ENCODE measurements at regions not wholly inside any gene's neighbourhood (a gene's known extent, or its start where the extent isn't known, plus 50 kb on each side); places are given as distances from the start of the nearest gene placed in this dataset.
A peak's percentile ranks its signal among the peaks of the same experiment; 100 is the strongest.
"Not testable (repeated sequence)": the region's sequence is repeated elsewhere in the genome, so short reads cannot be mapped to it uniquely, and the experiment has no call there.

DNA sequence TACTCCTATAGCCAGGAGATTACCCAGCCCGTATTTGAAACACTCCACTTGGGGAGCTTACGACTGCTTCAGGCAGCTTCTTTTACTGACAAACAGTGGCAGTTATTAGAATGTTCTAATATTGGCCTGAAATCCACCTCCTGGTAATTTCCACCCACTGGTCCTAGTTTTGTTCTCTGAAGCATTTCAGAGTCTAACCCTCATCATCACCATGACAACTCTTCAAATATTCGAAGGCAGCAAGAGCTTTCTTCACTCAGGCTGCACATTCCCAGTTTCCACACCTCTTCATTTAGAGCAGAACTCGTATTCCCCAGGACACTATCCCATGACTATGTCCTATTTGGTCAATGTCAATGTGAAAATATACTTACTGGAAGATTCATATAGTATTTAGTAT is 325.6 kb downstream of the UBE3D start:
- DNase-seq (ENCODE audit: low spot score), result peak; percentile 27

DNA sequence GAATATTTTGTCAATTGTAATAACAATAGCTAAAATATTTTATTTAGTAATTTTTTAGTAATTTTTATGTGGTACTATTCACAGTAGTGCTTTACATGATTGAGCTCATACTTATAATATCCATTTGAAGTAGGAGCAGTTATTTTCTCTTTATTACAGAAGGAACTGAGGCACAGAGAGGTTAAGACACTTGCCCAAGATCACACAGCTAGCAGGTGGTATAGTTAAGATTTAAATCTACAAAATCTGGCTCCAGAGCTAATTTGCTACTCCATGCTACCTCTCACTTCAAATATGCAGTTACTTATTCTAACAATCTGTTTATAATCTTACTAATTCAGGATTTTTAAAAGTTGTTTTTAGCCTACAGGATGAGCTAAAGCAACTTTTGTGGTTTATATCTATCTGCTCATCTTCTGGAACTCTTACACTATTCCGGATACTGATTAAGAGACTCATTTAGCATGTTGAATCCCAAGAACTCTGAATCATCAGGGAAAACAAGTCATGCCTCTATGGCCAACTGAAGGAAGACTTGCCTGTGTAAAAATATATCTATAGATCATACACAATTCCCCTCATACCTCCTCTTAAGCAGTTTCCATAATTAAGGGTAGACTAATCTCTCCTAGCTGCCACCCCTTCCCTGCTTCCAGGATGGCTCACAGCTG is 324.2 kb downstream of the UBE3D start:
- no peak for DNase-seq (ENCODE audit: low spot score)

DNA sequence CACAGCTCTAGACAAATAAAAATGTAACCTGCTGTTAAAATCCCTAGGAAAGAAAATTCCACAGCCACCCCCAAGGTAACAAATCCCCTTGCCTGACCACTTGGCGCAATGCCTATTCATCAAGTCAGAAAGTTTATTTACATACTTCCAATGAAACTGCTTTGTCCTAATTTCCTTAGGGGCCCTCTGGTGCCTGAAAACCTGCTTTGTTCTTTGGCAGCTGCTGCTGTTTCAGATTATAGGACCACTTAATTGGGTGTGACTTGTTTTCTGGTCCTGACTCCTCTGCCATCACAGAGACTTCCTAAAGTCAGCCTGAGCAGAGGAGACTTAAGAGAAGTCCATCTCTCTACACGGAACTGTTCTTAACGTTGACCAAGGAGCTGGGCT is 323.6 kb downstream of the UBE3D start:
- DNase-seq (ENCODE audit: low spot score), result no peak

DNA sequence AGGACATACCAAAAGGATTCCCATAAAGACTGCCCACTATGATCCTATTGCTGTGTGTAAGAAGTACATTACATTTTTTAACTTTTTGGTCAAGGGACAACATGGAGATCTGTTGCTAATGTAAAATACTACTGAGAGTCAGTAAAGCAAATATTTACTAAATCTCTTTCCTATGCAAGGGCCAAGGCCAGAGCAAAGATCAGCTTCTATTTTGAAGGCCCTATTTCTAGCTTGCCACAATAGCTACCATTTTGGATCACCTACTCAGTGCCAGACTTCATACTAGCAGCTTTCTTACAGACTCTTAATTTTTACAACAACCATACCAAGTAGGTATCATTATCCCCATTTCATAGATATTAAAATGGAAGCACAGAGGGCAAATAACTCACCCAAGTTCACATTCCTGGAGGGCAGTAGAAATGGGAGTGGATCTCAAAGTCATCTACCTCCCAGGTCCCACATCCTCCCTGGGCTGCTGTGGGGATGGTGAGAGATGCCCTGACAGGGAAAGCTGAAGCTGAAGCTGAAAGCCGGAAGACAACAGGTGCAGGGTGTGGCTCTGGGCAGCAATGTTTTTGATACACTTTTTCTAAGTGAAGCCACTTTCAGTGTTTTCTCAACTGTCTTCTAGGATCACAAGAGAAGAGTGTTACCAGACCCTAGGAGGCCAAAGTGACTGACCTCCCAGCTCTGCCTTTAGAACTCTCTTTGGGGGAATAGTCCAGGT is 321.2 kb downstream of the UBE3D start:
- DNase-seq (ENCODE audit: low spot score), result no peak

DNA sequence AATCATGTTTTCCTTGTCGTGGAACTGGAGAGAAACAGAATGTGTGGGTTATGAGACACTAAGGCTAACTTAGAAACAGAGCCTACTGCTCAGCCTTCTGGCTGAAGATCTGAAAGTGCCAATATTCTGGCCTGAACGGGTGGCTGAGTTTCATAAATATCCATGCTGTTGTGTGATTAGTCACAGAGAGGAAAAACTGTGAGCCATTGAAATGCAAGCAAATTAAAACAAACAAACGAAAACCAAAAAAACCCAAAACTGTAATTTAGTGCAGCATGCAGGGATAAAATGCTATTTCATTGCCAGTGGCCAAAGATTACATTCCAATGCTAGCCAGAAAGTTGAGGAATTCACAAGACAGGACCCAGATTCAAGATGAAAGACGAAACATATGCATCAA is 315.1 kb downstream of the UBE3D start:
- peak; percentile 12 for DNase-seq (ENCODE audit: low spot score)

DNA sequence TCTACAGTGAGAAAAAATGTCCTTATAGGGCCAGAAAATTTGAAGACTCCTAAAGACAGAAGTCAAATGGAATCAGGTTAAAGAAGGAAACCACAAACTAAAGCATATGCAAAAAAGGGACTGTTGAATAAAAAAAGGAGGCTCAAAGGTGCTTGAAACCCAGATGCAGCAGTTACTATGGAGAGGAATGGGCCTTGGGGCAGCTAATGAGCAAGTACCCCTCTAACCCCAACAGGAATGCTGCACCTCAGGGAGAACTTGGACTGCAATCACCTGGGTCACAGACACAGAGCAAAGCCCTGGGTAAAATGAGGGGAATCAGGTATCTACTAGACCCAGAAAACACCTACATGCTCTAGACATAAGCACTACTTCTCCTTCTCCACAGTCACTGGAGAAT is 313.9 kb downstream of the UBE3D start:
- no peak for DNase-seq (ENCODE audit: low spot score)

DNA sequence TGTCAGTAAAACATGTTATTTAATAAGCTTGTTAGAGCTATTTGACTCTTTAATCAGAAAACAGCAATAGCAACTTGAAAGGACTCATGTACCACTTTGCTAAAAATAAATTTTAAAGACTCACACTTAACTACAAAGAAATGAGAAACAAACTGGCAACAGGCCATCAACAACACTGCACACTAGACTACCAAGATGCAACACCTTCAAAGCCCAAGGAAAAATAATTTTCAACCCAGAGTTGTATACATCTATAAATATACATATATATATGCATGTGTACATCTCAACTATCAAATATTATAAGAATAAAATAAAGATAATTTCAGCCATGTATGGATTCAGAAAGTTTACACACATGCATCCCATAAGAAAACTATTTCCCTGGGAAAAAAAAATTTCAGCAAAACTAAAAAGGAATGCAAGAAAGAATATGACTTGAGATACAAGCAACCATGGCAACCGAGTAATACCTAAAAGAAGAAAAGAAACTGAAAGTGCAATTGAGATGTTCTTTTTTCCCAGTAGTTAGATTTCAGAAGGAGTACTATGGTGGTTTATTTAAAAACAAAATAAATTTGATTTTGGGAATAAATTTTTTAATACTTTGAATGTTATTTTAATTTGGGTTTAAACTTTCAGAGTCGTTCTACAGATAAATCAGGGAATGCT is 303.8 kb downstream of the UBE3D start:
- no peak for DNase-seq (ENCODE audit: low spot score)

DNA sequence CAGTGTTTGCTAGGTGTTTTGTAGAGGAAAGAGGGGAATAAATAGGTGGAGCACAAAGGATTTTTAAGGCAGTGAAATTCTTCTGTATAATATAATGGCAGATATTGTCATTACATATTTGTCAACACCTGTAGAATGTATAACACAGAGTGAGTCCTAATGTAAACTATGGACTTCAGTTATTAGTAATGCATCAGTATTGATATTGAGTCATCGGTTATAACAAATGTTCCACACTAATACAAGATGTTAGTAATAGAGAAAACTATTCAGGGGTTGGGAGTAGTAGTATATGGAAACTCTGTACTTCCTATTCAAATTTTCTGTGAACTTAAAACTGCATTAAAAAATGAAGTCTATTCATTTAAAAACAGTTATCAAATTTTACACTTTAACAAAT is 299.2 kb downstream of the UBE3D start:
- no peak for DNase-seq (ENCODE audit: low spot score)

DNA sequence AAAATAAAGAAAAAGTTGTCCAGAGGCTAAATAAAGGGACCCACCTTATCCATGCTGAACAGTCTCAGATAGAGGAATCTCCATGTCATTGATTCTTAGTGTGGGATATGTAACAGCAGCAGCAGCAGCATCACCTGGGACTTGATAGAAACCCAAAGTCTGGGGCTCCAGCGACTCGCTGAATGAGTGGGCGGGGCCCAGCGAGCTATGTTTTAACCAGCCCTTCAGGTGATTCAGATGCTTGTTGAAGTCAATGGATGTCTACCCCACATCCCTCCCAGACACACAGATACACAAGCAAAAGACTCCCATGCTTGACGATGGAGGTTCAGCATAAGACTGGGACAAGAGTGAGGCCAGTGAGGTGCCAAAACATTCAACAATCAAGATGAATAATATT is 298.6 kb downstream of the UBE3D start:
- DNase-seq (ENCODE audit: low spot score), result no peak

DNA sequence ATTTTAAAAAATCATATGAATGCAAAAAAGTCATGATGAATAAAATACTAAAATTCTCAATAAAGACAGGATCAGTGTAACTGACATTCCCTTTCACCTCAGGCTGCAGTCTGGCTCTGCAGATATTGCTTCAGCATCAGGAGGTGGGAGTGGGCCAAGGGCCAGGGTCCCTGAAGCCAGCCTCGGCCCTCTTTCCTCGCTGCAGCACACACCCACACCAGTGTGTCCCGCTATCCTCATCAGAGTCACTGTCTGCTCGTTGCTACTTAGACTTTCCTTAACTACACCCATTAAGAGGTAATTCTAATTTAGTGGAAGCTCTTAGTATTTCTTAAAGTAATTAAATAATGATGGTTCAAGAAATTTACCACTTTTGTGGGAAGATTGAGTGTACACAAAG is 298.2 kb downstream of the UBE3D start:
- DNase-seq (ENCODE audit: low spot score), result no peak

DNA sequence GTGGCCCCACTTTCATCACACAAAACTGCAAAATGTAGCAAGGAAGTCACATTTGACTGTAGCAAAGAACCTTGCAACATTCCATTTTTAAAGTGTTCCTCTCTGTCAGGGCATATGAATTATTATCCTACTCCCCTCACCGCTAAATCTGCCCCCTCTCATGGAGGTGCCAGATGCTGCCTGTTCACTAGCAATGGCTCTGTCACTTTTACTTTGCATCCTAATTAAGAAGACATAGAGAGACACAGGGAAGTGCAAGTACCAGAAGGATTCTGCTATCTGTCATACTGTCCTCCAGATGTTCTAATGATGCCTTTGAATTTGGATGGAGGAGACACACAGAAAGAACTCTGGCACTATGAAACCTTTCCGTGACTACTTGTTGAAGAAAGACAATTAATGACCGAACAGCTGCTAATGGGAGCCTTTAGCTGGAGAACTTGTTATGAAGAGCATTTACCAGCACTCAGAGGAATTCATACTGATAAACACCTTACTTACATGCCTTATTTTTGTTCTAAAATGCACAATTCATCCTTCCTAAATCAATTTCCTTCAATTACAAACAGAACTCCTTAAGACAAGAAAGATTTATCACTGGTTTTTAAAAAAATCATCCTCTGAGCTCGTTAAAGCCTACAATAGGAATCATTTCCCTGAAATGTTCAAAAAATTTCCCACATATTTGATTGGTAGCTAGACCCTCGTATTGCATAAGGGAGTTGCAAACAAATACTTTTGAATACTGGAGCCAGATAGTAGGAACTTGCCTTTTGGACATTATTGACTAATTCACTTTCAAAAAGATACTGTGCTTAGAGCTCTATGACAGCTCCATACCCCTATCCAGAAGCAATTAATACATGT is 292.6 kb downstream of the UBE3D start:
- no peak for DNase-seq (ENCODE audit: low spot score)

DNA sequence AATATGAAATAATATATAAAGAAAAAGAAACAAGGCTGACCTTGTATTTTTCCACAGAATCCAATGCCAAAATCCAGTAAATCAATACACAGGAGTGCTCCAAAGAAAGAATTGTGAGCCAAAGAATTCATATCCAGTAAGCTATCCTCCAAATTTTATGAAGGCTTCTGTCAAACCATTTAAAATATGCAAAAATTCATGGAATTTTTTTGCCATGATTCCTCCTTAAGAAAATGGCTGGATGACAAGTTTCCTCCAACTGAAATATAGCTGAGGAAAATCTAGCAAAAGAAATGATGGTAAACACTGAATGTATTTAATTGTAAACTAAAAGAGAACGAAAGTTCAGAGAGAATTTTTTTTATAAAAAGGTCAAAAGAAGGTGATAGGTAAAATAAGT is 290.3 kb downstream of the UBE3D start:
- DNase-seq (ENCODE audit: low spot score), result no peak

DNA sequence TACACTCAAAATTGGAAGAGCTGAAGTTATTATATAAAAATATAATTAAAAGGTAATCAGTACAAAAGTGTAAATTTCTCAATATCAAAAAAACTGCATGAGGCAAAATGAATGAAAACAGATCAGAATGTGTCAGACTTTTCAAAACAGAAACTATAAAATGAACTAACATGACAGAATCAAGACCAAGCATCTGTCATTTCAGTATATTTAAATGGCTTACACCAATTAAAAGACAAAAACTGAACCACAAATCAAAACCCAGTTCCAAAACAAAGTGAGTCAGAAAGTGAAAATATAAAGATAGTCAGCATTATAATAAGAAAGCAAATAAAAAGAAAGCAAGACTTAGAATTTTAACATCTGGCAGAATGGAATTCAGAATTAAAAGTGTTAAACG is 289.7 kb downstream of the UBE3D start:
- no peak for DNase-seq (ENCODE audit: low spot score)

DNA sequence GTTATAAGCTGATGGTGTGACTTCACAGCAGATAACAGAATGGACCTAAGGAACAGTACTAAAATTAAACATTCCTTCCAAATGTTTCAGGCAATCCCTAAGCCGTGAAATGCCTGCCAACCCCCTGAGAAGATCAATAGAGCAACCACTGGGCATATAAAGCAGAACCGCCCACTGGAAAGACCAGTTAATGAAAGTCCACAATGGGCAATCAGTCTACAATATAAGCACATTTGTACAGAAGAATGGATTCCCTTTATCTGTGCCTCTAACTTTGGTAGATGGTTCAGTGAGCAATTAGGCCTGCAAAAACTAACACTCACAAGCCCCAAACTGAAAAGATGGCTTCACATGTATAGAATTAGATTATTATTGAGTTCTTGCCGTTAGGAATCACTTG is 286.6 kb downstream of the UBE3D start:
- no peak for DNase-seq (ENCODE audit: low spot score)

DNA sequence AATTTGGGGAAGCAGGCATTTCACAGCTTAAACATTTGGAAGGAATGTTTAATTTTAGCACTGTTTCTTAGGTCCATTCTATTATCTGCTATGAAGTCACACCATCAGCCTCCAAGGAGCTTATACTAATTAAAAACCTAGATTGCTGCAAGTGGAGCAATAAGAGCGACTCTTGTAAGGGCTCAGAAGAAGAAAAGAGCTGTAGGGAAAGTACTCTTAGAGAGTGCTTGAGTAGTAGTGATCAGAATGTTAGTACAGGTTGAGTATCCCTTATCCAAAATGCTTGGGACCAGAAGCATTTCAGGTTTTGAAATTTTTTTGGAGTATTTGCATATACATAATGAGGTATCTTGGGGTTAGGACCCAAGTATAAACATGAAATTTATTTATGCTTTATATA is 285.3 kb downstream of the UBE3D start:
- DNase-seq (ENCODE audit: low spot score), result no peak

DNA sequence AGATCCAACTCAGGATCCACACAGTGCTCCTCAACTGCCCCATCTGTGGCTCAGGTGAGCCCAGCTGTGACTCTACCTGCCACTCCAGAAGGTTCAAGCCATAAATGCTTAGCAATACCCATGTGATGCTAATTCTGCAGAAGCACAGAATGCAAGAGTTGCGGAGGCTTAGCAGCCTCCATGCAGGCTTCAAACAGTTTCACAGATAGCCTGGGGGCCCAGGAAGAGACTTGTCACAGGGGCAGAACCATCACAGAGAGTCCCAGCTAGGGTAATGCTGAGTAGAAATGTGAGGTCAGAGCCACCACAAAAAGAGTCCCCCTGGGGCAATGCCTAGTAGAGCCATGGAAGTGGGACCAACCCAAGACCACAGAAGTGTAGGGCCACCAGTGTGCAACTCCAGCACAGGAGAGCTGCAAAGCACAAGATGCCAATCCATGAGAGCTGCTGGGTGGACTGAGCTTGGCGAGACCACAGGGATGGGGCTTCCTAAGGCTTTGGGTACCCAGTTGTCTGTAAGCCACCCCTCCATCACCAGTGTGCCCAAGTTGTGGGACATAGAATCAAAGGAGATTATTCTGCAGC is 283.9 kb downstream of the UBE3D start:
- no peak for DNase-seq (ENCODE audit: low spot score)

DNA sequence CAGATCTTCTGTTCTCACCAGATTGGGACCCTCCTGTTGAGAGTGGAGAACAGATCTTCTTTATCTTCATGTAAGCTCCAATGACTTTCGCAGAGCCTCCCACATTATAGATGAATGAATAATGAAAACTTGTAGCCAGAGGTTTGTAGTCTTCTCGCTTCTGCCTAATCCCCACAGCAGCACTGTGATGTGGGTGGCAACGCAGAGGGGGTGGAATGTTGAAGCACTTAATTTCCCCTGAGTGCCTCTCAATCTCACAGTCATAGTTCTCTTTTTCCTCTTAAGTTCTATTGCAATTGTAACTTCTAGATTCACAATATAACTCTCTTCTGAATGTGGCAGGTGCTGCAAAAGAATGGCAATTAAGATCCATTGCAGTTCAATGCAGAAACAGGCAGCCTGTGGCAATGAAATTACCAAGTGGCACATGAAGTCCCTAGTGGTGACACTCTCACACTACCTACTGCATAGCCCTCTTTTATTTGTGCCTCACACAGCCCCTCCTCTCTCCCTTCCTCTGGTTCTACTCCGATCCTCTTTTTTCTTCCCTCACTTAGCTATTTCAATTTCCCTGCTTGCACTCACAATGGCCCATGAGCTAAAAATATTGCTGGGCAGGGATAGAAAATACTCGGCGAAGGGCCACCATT is 281.9 kb downstream of the UBE3D start:
- no peak for DNase-seq (ENCODE audit: low spot score)

DNA sequence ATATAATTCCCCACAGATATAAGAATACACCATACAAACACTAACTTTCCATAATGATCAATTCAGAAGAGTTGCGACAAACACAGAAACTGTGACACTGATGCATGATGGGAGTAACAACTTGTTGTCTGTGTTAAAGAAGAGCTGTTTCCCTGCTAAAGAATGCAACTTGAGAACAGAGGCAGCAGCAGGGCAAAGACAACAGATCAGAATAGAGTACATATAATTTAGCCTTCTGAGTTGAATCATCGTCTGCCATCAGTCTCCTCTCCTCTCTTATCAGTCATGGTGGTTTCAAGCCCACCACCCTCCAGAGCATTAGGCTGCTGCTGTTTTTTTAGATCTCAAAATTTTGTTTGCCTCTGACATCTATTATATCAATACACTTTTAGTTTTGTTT is 280.4 kb downstream of the UBE3D start:
- no peak for DNase-seq (ENCODE audit: low spot score)

DNA sequence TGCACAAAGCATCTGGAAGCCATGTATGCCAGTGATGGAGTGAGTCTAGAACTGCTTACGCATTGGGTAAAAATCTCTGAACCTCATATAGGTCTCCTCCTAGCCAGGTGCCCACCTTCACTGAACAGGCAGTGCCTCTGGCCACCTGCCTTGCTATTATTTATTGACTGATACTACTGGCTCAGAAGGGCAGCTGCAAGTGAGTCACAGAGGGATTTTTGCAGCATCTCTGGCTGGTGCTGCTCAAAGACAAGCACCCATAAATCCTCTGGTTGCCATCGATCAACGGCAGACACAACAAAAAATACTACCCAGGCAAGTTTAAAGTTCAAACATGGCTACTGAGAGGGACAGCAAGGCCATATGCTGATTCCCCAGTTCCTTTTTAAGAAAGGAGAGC is 279.4 kb downstream of the UBE3D start:
- DNase-seq (ENCODE audit: low spot score), result no peak

DNA sequence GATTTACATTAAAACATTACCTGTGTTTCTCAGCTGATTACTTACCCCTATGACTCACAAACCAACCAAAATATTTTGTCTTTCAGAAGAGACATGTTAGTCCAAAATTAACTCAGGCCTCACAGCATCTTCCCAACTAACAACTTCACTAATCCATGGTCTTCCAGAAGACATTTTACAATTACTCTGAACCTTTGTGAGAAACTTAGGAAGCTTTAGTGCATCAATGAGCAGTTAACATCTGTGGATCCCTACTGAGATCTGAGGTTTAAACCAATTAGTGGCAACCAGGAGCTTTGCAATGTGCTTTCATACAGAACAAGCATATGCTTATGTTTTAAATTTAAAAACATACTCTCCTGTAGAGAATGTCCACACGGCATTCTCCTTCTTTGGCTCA is 269.7 kb downstream of the UBE3D start:
- no peak for DNase-seq (ENCODE audit: low spot score)

DNA sequence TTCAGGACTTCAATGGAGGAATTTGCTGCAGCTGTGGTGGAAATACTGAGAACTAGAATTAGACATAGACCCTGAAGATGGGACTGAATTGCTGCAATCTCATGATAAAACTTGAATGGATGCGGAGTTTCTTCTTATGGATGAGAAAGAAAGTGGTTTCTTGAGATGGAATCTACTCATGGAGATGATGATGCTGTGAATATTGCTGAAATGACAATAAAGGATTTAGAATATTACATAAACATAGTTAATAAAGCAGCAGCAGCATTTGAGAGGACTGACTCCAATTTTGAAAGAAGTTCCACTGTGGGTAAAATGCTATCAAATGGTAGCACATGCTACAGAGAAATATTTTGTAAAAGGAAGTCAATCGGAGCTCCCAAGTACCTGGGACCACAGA is 264.6 kb downstream of the UBE3D start:
- no peak for DNase-seq (ENCODE audit: low spot score)

DNA sequence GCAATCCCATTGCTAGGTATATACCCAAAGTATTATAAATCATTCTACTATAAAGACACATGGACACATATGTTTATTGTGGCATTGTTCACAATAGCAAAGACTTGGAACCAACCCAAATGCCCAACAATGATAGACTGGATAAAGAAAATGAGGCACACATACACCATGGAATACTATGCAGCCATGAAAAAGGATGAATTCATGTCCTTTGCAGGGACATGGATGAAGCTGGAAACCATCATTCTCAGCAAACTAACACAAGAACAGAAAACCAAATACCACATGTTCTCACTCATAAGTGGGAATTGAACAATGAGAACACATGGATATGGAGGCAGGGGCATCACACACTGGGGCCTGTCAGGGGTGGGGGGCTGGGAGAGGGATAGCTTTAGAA is 249.4 kb downstream of the UBE3D start:
- not testable (repeated sequence) for DNase-seq (ENCODE audit: low spot score)

All from Ammon's horn (tissue), 1 donor.